T-cell (primary cell): ENCODE measurements at regions not wholly inside any gene's neighbourhood (a gene's known extent, or its start where the extent isn't known, plus 50 kb on each side); places are given as distances from the start of the nearest gene placed in this dataset.

Source experiments
- ATAC-seq, 4 experiments: fragments of 200-7000 bp in 3 of 4; fragments of 150-1000 bp in 1 of 4; cut with Tn5 transposase; replicated peaks in 1 of 4; 1 replicate in 3 of 4; 2 replicates in 1 of 4; pipeline ENCODE4 v1.10.0; 2021; ENCODE audit warnings: moderate library complexity in 3 of 4, mild to moderate bottlenecking in 2 of 4, moderate number of reproducible peaks in 1 of 4
- CTCF ChIA-PET, 2 donors: fragments of 300-600 bp; sonication (Branson Sonifier 250); formaldehyde crosslinking; loops; one replicate each; lab custom pipeline; 2022; ENCODE audit warnings: antibody characterized with exemption in 2 of 2; lab: Charles Lee
- POLR2A ChIA-PET, 2 donors: fragments of 300-600 bp; sonication (Branson Sonifier 250); formaldehyde crosslinking; loops; one replicate each; lab custom pipeline; 2022; ENCODE audit warnings: antibody characterized with exemption in 2 of 2; lab: Charles Lee
- DNase-seq, 35 experiments: peaks; one replicate each; pipeline versions ENCODE4 v3.0.0 to v3.0.0-alpha.2; 2013 to 2023
- H3K27ac ChIP-seq: one replicate; pipeline ENCODE4 v1.5.1; 2013; ENCODE audit warnings: low read length
- H3K27me3 ChIP-seq, 2 experiments: replicated peaks in 1 of 2; 1 replicate in 1 of 2; 2 replicates in 1 of 2; pipeline versions ENCODE4 v1.6.1 to v1.7.0; 2013; ENCODE audit warnings: low read length in 1 of 2, mixed read lengths in 1 of 2; ENCODE audit not compliant: control insufficient read depth in 2 of 2, insufficient read depth in 2 of 2; ENCODE audit errors: extremely low read depth in 1 of 2
- H3K36me3 ChIP-seq, 2 donors: 1 replicate in 1 of 2; 2 replicates in 1 of 2; pipeline versions ENCODE4 v1.6.1 to v1.7.0; 2013; ENCODE audit warnings: low read length in 1 of 2; ENCODE audit not compliant: control insufficient read depth in 2 of 2, insufficient read depth in 1 of 2; ENCODE audit errors: extremely low read depth in 1 of 2
- H3K4me1 ChIP-seq, 2 experiments: 1 replicate in 1 of 2; 2 replicates in 1 of 2; pipeline versions ENCODE4 v1.6.1 to v1.7.0; 2013; ENCODE audit warnings: low read length in 2 of 2, mixed read lengths in 1 of 2; ENCODE audit not compliant: insufficient read depth in 2 of 2, control insufficient read depth in 1 of 2; ENCODE audit errors: extremely low read depth in 1 of 2
- H3K4me3 ChIP-seq, 2 donors: 1 replicate in 1 of 2; 2 replicates in 1 of 2; pipeline versions ENCODE4 v1.5.1 to v1.7.0; 2013; ENCODE audit warnings: mild to moderate bottlenecking in 2 of 2, low read length in 1 of 2, moderate library complexity in 1 of 2; ENCODE audit not compliant: control insufficient read depth in 1 of 2; ENCODE audit errors: extremely low read depth in 1 of 2
- H3K9me3 ChIP-seq: 2 replicates; pipeline ENCODE4 v1.7.0; 2013
- H3K27ac Mint-ChIP-seq, 2 donors: one replicate each; pipeline ENCODE4 v1.8.0; 2020 to 2021; ENCODE audit warnings: mild to moderate bottlenecking in 2 of 2, mixed read lengths in 2 of 2
- H3K27me3 Mint-ChIP-seq, 2 donors: one replicate each; pipeline ENCODE4 v1.8.0; 2021 to 2022; ENCODE audit warnings: mixed read lengths in 2 of 2
- H3K36me3 Mint-ChIP-seq: one replicate; pipeline ENCODE4 v1.8.0; 2021; ENCODE audit warnings: mixed read lengths
- H3K4me1 Mint-ChIP-seq, 3 donors: one replicate each; pipeline ENCODE4 v1.8.0; 2020 to 2022; ENCODE audit warnings: mixed read lengths in 3 of 3, mild to moderate bottlenecking in 1 of 3
- H3K4me3 Mint-ChIP-seq, 3 donors: one replicate each; pipeline ENCODE4 v1.8.0; 2020 to 2022; ENCODE audit warnings: mild to moderate bottlenecking in 3 of 3, mixed read lengths in 3 of 3, moderate library complexity in 3 of 3
- H3K9me3 Mint-ChIP-seq, 3 donors: one replicate each; pipeline ENCODE4 v1.8.0; 2020 to 2022; ENCODE audit warnings: mixed read lengths in 3 of 3
- WGBS: methylation state at CpG from one replicate; pipeline ENCODE4 v1.1.5; 2013; ENCODE audit warnings: missing lambda C conversion rate; ENCODE audit not compliant: insufficient coverage; 5-methylcytosine and 5-hydroxymethylcytosine counted together

DNA sequence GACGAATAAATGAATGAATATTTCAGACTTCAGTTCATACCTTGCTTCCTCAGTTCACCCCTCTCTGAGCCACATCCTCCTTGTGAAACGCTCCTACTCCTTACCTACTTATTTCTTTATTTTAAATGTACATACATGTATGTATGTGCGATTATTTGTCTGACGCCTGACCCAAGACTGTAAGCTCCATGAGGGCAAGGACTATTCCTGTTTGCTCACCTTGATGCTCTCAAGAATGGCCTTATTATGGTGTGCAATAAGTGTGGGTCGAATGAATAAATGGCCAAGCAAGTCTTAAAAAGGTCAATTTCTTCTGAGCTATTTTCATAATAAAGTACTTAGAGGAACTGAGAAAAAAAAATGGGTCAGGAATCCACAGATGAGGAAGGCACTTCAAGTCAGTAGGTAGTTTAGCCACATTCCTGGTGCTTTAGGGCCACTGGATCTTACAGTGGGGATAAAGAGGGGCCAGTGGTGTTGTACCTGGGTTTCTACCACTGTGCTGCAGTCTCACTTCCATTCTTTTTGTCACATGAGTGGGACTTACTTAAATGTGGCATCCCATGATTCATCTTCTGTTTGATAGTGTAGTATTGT, 74.7 kb downstream of the SDC1 start:
- ChIA-PET POLR2A (no interaction called here), CTCF (no interaction called here)
- Mint-ChIP-seq H3K36me3 (no peaks in the 10 kb centered on the region), H3K9me3 (no peaks in the 10 kb centered on the region), H3K4me1 (no peaks in the 10 kb centered on the region), H3K27me3 (peaks cover 38 to 42% of the 10 kb centered on the region in 2 donors), H3K27ac (no peak overlapping the region), H3K4me3 (no peak overlapping the region)
- WGBS: 0% methylated on average over 1 of the region's 5 CpGs
- Histone ChIP-seq H3K4me3 (no peak overlapping the region), H3K9me3 (no peaks in the 10 kb centered on the region), H3K27me3 (peaks cover 2 to 21% of the 10 kb centered on the region in 2 experiments), H3K36me3 (no peaks in the 10 kb centered on the region), H3K4me1 (no peaks in the 10 kb centered on the region), H3K27ac (no peak overlapping the region)
- no peak for ATAC-seq
- no peak for DNase-seq

DNA sequence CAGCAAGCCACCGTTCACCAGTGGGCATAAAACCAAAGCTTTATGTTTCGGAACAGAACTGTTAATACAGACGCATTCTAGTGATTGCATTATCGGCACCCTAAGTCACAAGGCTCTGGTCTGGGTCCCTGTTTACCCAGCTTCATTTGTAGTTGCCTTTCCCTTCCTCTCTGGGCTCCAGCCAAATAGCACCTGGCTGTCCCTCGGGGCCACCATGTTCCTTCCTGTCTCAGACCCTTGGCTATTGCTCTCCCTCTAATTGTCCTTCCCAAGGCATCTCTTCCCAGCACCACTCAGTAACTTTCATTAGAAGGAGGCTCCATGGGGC, 75.3 kb downstream of the SDC1 start:
- H3K9me3 ChIP-seq: no peaks in the 10 kb centered on the region
- POLR2A ChIA-PET: no interaction called here
- H3K27ac ChIP-seq: no peak overlapping the region
- H3K27ac Mint-ChIP-seq: no peak overlapping the region
- no peaks in the 10 kb centered on the region for H3K4me1 ChIP-seq
- no peaks in the 10 kb centered on the region for H3K4me1 Mint-ChIP-seq
- no peaks in the 10 kb centered on the region for H3K36me3 Mint-ChIP-seq
- H3K4me3 ChIP-seq: no peak overlapping the region
- H3K4me3 Mint-ChIP-seq: no peak overlapping the region
- no peaks in the 10 kb centered on the region for H3K9me3 Mint-ChIP-seq
- H3K36me3 ChIP-seq: no peaks in the 10 kb centered on the region
- no peak for DNase-seq
- ATAC-seq: no peak
- WGBS: 85% methylated on average over 5 of the region's 5 CpGs
- peaks cover 2 to 23% of the 10 kb centered on the region in 2 experiments for H3K27me3 ChIP-seq
- H3K27me3 Mint-ChIP-seq: peaks cover 38 to 42% of the 10 kb centered on the region in 2 donors
- CTCF ChIA-PET: no interaction called here

DNA sequence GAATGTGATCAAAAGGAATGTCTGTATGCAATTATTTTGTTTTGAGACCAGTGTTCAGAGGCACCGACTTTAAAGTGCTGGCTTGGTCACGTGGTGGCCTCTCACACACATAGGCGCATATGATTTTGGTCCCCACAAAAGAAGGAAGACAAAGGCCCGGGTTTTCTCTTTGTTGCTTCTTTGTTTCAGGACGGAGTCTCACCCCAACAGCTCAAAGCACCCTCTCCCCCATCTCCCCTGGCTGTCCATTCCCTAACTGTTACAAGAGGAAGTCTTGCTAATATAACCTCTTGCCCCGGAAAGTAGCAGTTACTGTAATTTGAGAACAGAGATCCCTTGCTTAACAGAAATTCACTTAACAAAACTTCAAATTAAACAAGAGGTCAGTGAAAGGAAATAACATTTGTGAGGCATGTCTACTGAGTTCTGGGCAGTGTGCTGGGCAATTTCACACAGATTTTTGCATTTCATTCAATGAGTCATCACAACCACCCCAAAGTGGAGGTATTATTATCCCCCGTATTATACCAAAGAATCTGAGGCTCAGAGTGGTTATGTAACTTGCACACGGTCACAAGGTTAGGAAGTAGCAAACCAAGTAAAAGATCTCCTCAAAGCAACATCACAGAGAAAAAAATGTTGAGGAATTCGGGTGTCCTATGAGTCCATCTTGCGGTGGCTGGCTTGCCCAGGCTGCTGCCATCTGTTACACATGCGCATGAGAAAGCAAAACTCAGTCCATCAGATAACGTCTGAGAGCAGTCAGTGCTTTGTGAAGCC, 75.8 kb downstream of the SDC1 start:
- Mint-ChIP-seq H3K4me1 (no peaks in the 10 kb centered on the region), H3K27ac (no peak overlapping the region), H3K36me3 (no peaks in the 10 kb centered on the region), H3K4me3 (no peak overlapping the region), H3K9me3 (no peaks in the 10 kb centered on the region), H3K27me3 (peaks cover 34 to 42% of the 10 kb centered on the region in 2 donors)
- ChIA-PET CTCF (no interaction called here), POLR2A (no interaction called here)
- ATAC-seq: no peak
- DNase-seq: no peak
- Histone ChIP-seq H3K36me3 (no peaks in the 10 kb centered on the region), H3K4me1 (no peaks in the 10 kb centered on the region), H3K9me3 (no peaks in the 10 kb centered on the region), H3K4me3 (no peak overlapping the region), H3K27ac (no peak overlapping the region), H3K27me3 (peaks cover 2 to 27% of the 10 kb centered on the region in 2 experiments)
- WGBS: 87% methylated on average over 4 of the region's 12 CpGs

DNA sequence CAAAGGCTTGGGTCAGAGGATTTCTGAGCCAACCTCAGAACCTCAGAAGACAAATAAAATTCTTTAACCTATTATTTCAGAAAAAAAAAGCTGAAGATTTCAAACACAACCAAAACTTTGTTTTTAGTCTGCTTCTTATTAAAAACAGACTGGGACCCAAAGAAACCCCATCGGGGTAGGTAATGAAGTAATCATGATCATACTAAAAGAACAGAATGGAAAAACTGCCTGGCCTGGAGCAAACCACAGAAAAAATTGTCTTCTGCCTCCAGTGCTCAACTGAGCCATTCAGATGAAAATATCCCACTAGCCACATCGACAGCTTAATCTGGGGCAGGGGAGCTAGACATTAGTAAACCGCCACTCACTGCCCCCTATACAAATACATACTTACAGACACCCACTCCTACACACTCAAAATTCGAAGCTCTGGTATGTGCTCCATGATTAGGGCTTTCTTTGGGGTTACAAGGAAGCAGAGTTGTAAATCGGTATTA, 76.5 kb downstream of the SDC1 start:
- Mint-ChIP-seq H3K4me1 (no peaks in the 10 kb centered on the region), H3K36me3 (no peaks in the 10 kb centered on the region), H3K4me3 (no peak overlapping the region), H3K27me3 (peaks cover 30 to 38% of the 10 kb centered on the region in 2 donors), H3K27ac (no peak overlapping the region), H3K9me3 (no peaks in the 10 kb centered on the region)
- DNase-seq (no peak), ATAC-seq (no peak)
- no peaks in the 10 kb centered on the region for H3K4me1 ChIP-seq
- H3K27me3 ChIP-seq: peaks cover 2 to 27% of the 10 kb centered on the region in 2 experiments
- WGBS: no CpG with 5 or more reads among the region's 5 CpGs
- H3K27ac ChIP-seq: no peak overlapping the region
- POLR2A ChIA-PET: no interaction called here
- no peaks in the 10 kb centered on the region for H3K36me3 ChIP-seq
- CTCF ChIA-PET: no interaction called here
- H3K9me3 ChIP-seq: no peaks in the 10 kb centered on the region
- no peak overlapping the region for H3K4me3 ChIP-seq

DNA sequence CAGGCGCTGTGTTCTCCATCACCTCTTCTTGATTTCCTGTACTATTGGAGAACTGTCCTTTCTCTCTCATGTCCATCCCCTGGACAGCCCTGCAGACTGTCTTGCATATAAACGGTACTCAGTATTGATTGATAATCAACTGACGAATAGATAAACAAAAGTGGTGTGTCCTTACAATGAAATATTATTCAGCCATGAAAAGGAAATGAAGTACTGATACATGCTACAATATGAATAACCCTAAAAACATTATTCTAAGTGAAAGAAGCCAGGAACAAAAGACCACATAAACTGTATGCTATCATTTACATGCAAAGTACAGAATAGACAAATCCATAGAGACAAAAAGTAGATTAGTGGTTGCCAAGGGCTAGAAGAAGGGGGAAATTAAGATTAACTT, 77.6 kb downstream of the SDC1 start:
- Histone ChIP-seq H3K27ac (no peak overlapping the region), H3K36me3 (no peaks in the 10 kb centered on the region), H3K27me3 (peaks cover 2 to 27% of the 10 kb centered on the region in 2 experiments), H3K4me1 (no peaks in the 10 kb centered on the region), H3K4me3 (no peak overlapping the region), H3K9me3 (no peaks in the 10 kb centered on the region)
- ATAC-seq (no peak), DNase-seq (no peak)
- Mint-ChIP-seq H3K4me1 (no peaks in the 10 kb centered on the region), H3K9me3 (no peaks in the 10 kb centered on the region), H3K27ac (no peak overlapping the region), H3K36me3 (no peaks in the 10 kb centered on the region), H3K4me3 (no peak overlapping the region), H3K27me3 (peaks cover 24 to 31% of the 10 kb centered on the region in 2 donors)
- no CpG with 5 or more reads among the region's 3 CpGs for WGBS
- ChIA-PET POLR2A (no interaction called here), CTCF (no interaction called here)

DNA sequence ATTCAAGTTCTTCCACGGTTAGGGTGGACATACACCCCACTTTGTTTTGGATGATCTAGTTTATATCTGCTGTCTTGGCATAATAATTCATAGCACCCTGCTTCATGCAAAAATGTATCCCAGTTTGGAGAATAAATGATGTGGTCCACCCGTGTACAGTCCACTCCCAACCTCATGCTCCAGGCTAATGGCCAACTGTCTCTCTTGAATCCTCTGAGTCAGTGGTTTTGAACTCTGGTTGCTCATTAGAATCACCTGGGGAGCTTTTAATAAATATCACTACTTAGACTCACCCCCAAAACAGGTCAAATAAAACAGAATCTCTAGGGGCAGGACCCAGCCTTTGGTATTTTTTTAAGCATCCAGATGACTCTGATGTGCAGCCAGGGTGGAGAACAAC, 78.5 kb downstream of the SDC1 start:
- Histone ChIP-seq H3K9me3 (no peaks in the 10 kb centered on the region), H3K27me3 (peaks cover 0 to 27% of the 10 kb centered on the region in 2 experiments), H3K4me3 (no peak overlapping the region), H3K36me3 (no peaks in the 10 kb centered on the region), H3K4me1 (no peaks in the 10 kb centered on the region), H3K27ac (no peak overlapping the region)
- H3K36me3 Mint-ChIP-seq: no peaks in the 10 kb centered on the region
- H3K4me3 Mint-ChIP-seq: no peak overlapping the region
- ChIA-PET CTCF (no interaction called here), POLR2A (no interaction called here)
- H3K9me3 Mint-ChIP-seq: no peaks in the 10 kb centered on the region
- H3K27ac Mint-ChIP-seq: no peak overlapping the region
- DNase-seq: no peak
- peaks cover 24 to 31% of the 10 kb centered on the region in 2 donors for H3K27me3 Mint-ChIP-seq
- no peaks in the 10 kb centered on the region for H3K4me1 Mint-ChIP-seq
- no CpG with 5 or more reads among the region's 2 CpGs for WGBS
- ATAC-seq: no peak
